Activated CD8-positive, alpha-beta T cell treated with anti-CD3 and anti-CD28 coated beads for 36 hours (primary cell): ENCODE measurements at regions not wholly inside any gene's neighbourhood (a gene's known extent, or its start where the extent isn't known, plus 50 kb on each side); places are given as distances from the start of the nearest gene placed in this dataset.

ENCODE experiments used
- ATAC-seq: fragments of 200-7000 bp; cut with Tn5 transposase; one replicate; pipeline ENCODE4 v1.10.0; 2021; ENCODE audit warnings: mild to moderate bottlenecking, moderate library complexity
- CTCF ChIA-PET: fragments of 350-600 bp; sonication (Branson Sonifier 250); formaldehyde crosslinking; loops from one replicate; lab custom pipeline; 2021; ENCODE audit warnings: antibody characterized with exemption; lab: Charles Lee
- POLR2A ChIA-PET: fragments of 350-600 bp; sonication (Branson Sonifier 250); formaldehyde crosslinking; loops from one replicate; lab custom pipeline; 2021; ENCODE audit warnings: antibody characterized with exemption; lab: Charles Lee
- DNase-seq: peaks from one replicate; pipeline ENCODE4 v3.0.0-alpha.2; 2020
- H3K27ac Mint-ChIP-seq: one replicate; pipeline ENCODE4 v1.8.0; 2021; ENCODE audit warnings: mild to moderate bottlenecking, mixed read lengths
- H3K27me3 Mint-ChIP-seq: one replicate; pipeline ENCODE4 v1.8.0; 2021; ENCODE audit warnings: mixed read lengths
- H3K36me3 Mint-ChIP-seq: one replicate; pipeline ENCODE4 v1.8.0; 2021; ENCODE audit warnings: low read depth, mixed read lengths
- H3K4me1 Mint-ChIP-seq: one replicate; pipeline ENCODE4 v1.8.0; 2021; ENCODE audit warnings: low read depth, mixed read lengths
- H3K4me3 Mint-ChIP-seq: one replicate; pipeline ENCODE4 v1.8.0; 2021; ENCODE audit warnings: mild to moderate bottlenecking, moderate library complexity, mixed read lengths
- H3K9me3 Mint-ChIP-seq: one replicate; pipeline ENCODE4 v1.8.0; 2021; ENCODE audit warnings: mixed read lengths
- intact Hi-C: fragments of 100-400 bp; cut with micrococcal nuclease; formaldehyde crosslinking; loops from one replicate; pipeline ENCODE4 v1.10.0; 2022
- TF ChIP-seq, protein P1 (sequence below): fragments of 200-600 bp; IDR thresholded peaks from one replicate; pipeline ENCODE4 v1.8.0; 2022; ENCODE audit warnings: antibody characterized with exemption, mild to moderate bottlenecking

DNA sequence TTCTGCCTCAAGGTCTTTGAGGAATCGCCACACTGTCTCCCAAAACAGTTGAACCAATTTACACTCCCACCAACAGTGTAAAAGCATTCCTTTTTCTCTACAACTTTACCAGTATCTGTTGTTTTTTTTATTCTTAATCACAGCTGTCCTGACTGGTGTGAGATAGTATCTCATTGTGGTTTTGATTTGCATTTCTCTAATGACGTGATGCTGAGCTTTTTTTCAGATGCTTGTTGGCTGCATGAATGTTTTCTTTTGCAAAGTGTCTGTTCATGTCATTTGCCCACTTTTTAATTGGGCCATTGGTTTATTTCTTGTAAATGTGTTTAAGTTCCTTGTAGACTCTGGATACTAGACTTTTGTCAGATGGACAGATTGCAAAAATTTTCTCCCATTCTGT lies 400.0 kb downstream of the DEPDC1B start:
- TF ChIP-seq, protein P1, sequence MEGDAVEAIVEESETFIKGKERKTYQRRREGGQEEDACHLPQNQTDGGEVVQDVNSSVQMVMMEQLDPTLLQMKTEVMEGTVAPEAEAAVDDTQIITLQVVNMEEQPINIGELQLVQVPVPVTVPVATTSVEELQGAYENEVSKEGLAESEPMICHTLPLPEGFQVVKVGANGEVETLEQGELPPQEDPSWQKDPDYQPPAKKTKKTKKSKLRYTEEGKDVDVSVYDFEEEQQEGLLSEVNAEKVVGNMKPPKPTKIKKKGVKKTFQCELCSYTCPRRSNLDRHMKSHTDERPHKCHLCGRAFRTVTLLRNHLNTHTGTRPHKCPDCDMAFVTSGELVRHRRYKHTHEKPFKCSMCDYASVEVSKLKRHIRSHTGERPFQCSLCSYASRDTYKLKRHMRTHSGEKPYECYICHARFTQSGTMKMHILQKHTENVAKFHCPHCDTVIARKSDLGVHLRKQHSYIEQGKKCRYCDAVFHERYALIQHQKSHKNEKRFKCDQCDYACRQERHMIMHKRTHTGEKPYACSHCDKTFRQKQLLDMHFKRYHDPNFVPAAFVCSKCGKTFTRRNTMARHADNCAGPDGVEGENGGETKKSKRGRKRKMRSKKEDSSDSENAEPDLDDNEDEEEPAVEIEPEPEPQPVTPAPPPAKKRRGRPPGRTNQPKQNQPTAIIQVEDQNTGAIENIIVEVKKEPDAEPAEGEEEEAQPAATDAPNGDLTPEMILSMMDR = no peak
- ChIA-PET POLR2A (no interaction called here), CTCF (interaction anchor here (0.6 kb wide), 1 partner anchor 13 kb away, joined by 3 read pairs; no protein-coding TSS in a partner anchor)
- intact Hi-C loops = no loop called here
- Mint-ChIP-seq H3K9me3 (peaks cover 8% of the 10 kb centered on the region), H3K4me1 (no peaks in the 10 kb centered on the region), H3K27ac (no peak overlapping the region), H3K4me3 (no peak overlapping the region), H3K36me3 (no peaks in the 10 kb centered on the region), H3K27me3 (no peaks in the 10 kb centered on the region)
- DNase-seq = no peak
- ATAC-seq = no peak

DNA sequence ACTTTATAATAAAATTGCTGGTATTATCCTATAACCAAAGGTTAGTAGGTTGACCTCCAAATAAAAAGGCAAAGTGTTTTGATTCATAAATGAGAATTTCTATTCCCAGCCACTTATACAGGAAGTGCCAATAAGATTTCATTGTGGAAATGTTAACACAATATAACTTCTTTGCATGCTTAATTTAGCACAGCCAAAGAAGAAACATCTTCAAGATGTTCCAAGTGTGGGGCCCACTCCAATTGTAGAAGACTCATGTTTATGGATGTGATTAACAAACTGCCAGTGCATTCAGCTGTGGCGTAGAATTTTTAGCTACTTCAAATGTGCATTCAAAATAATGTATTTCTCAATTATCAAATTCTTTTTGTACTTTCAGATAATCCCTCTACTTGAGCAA lies 402.3 kb downstream of the DEPDC1B start:
- TF ChIP-seq, protein P1 = no peak
- DNase-seq (no peak), ATAC-seq (no peak)
- ChIA-PET POLR2A (no interaction called here), CTCF (no interaction called here)
- H3K27ac Mint-ChIP-seq = no peak overlapping the region
- intact Hi-C loops = no loop called here
- H3K27me3 Mint-ChIP-seq = no peaks in the 10 kb centered on the region
- H3K4me3 Mint-ChIP-seq = no peak overlapping the region
- peaks cover 4% of the 10 kb centered on the region for H3K9me3 Mint-ChIP-seq
- no peaks in the 10 kb centered on the region for H3K4me1 Mint-ChIP-seq
- H3K36me3 Mint-ChIP-seq = no peaks in the 10 kb centered on the region

DNA sequence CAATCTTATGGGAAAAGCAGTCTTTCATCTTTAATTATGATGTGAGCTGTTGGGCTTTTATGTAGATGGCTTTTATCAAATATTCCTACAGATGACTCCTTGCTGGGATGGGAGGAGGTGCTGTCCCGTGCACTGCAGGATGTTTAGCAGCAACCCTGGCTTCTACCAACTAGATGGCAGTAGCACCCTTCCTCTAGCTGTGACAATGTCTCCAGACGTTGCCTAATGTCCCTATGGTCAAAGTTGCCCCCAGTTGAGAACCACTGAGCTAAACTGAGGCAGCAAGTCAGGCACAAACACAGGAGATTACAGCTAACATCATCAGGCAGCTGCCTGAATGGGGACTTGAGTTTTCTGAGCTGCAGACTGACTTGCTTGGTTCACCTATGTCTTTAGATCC lies 401.9 kb upstream of the PDE4D start:
- intact Hi-C loops = no loop called here
- H3K36me3 Mint-ChIP-seq = no peaks in the 10 kb centered on the region
- peaks cover under 1% of the 10 kb centered on the region for H3K9me3 Mint-ChIP-seq
- ATAC-seq (no peak), DNase-seq (no peak)
- no peaks in the 10 kb centered on the region for H3K4me1 Mint-ChIP-seq
- H3K27ac Mint-ChIP-seq = no peak overlapping the region
- H3K4me3 Mint-ChIP-seq = no peak overlapping the region
- H3K27me3 Mint-ChIP-seq = no peaks in the 10 kb centered on the region
- TF ChIP-seq, protein P1 = no peak
- CTCF ChIA-PET = interaction anchor here (1.3 to 1.5 kb wide), 2 partner anchors 9 to 374 kb away, joined by 4 to 5 read pairs; no protein-coding TSS in a partner anchor
- POLR2A ChIA-PET = no interaction called here

DNA sequence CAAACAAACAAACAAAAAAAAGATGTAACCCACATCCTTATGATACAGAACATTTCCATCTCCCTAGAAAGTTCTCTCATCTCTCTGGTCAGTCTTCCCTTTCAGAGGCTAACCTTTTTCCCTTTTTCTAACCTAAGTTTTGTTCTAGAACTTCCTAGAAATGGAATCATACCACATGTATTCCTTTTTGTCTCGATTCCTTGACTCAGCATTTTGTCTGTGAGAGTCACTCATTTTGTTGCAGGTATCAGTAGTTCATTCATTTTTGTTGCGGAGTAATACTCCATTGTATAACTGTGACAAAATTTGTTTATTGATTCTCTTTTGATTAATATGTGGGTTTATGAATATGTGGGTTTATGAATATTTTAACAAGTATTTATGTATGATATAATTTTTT lies 400.0 kb upstream of the PDE4D start:
- DNase-seq = no peak
- POLR2A ChIA-PET = no interaction called here
- Mint-ChIP-seq H3K9me3 (peaks cover 2% of the 10 kb centered on the region), H3K36me3 (no peaks in the 10 kb centered on the region), H3K4me1 (no peaks in the 10 kb centered on the region), H3K4me3 (no peak overlapping the region), H3K27ac (no peak overlapping the region), H3K27me3 (no peaks in the 10 kb centered on the region)
- TF ChIP-seq, protein P1 = no peak
- intact Hi-C loops = no loop called here
- CTCF ChIA-PET = no interaction called here
- no peak for ATAC-seq

DNA sequence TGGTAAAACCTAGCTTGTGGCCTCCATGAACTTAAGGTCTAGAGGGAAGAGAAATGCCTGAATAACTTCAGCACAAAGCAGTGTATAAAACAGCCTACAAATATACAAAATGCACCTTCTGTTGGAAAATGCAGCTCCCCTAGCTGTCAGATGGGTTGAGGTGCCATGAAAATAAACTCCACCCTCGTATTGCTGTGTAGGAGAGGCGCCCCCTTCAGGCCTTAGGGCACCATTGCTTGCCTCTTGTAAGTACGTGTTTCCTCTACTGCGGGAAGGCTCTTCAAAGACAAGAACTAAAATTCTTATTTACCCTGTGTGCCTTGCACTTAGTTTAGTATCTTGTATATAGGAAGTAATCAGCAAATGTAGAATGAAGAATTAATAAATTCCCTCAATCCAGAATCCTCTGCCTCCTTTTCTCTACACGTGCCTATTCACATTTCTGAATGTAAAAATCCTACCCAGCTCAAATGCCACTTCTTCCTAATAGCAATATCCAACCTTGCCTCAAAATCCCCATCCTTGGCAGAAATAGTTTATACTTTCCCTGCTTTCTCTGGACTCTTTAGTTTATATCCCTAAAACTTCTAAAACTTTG lies 393.7 kb upstream of the PDE4D start:
- H3K4me3 Mint-ChIP-seq = no peak overlapping the region
- no peak overlapping the region for H3K27ac Mint-ChIP-seq
- H3K9me3 Mint-ChIP-seq = peaks cover 2% of the 10 kb centered on the region
- peak; percentile 17 for ATAC-seq
- CTCF ChIA-PET = interaction anchor here (0.6 to 1.7 kb wide), 7 partner anchors 8 to 1056 kb away, joined by 3 to 8 read pairs (median 3); no protein-coding TSS in a partner anchor
- POLR2A ChIA-PET = no interaction called here
- no peaks in the 10 kb centered on the region for H3K36me3 Mint-ChIP-seq
- peak; percentile 43 for DNase-seq
- TF ChIP-seq, protein P1 = peak; percentile 34
- intact Hi-C loops = no loop called here
- no peaks in the 10 kb centered on the region for H3K4me1 Mint-ChIP-seq
- H3K27me3 Mint-ChIP-seq = no peaks in the 10 kb centered on the region
